WERI-Rb-1 (cell line): ENCODE measurements at regions not wholly inside any gene's neighbourhood (a gene's known extent, or its start where the extent isn't known, plus 50 kb on each side); places are given as distances from the start of the nearest gene placed in this dataset.

ENCODE experiments used
- DNase-seq: peaks from one replicate; pipeline ENCODE4 v3.0.0-alpha.2; 2020
- H3K27ac ChIP-seq: fragments of 250-450 bp; sonication (Bioruptor Pico); 2 replicates; pipeline ENCODE4 v1.5.1; 2020; ENCODE audit warnings: mild to moderate bottlenecking, moderate library complexity
- H3K27me3 ChIP-seq: fragments of 250-450 bp; sonication (Bioruptor Pico); 2 replicates; pipeline ENCODE4 v1.5.1; 2021; ENCODE audit warnings: mild to moderate bottlenecking, low read depth, moderate library complexity; ENCODE audit not compliant: insufficient read depth, severe bottlenecking
- H3K36me3 ChIP-seq: fragments of 250-450 bp; sonication (Bioruptor Pico); 2 replicates; pipeline ENCODE4 v1.5.1; 2020; ENCODE audit warnings: mild to moderate bottlenecking, moderate library complexity
- H3K4me3 ChIP-seq: 2 replicates; pipeline ENCODE4 v1.5.1; 2011; ENCODE audit warnings: low read depth, mild to moderate bottlenecking, control low read depth, low read length
- H3K9me3 ChIP-seq: fragments of 250-450 bp; sonication (Bioruptor Pico); 2 replicates; pipeline ENCODE4 v1.5.1; 2021; ENCODE audit warnings: mild to moderate bottlenecking, moderate library complexity; ENCODE audit not compliant: severe bottlenecking
- TF ChIP-seq, protein P1 (sequence below): IDR thresholded peaks from 2 replicates; pipeline ENCODE4 v1.5.1; 2011; ENCODE audit warnings: low read depth, mild to moderate bottlenecking, control low read depth, inconsistent platforms, low read length

DNA sequence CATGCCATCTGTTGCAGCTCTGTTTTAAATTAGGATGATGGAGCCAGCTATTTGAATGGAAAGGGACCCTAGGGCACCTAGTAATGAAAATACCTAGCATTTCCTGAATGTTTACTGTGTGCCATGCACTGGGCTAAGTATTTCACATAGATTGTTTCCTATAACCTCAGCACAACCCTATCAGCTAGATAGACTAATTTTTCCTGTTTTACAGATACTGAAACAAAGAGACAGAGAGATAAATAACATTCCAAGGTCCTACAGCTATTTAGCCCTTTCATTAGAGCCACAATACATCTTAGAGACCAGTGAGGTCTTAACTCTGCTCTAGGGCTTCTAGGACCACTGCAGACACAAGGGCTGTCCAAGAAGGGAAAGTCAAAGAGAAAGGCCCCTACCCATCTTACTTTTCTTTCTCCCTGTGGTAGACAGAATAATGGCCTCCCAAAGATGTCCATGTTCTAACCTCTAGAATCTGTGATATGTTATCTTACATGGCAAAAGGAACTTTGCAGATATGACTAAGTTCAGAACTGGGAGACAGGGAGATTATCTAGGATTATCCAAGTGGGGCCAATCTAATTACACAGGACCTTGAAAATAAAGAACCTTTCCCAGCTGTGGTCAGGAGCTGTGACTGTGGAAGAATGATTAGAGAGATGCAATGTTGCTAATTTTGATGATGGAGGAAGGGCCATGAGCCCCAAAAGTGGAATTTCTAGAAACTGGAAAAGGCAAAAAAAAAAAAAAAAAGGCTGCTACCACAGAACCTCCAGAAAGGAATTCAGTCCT, 157.0 kb downstream of the CCDC34 start:
- H3K27ac ChIP-seq: peak overlapping the region; percentile 53
- H3K4me3 ChIP-seq: no peak overlapping the region
- TF ChIP-seq, protein P1, sequence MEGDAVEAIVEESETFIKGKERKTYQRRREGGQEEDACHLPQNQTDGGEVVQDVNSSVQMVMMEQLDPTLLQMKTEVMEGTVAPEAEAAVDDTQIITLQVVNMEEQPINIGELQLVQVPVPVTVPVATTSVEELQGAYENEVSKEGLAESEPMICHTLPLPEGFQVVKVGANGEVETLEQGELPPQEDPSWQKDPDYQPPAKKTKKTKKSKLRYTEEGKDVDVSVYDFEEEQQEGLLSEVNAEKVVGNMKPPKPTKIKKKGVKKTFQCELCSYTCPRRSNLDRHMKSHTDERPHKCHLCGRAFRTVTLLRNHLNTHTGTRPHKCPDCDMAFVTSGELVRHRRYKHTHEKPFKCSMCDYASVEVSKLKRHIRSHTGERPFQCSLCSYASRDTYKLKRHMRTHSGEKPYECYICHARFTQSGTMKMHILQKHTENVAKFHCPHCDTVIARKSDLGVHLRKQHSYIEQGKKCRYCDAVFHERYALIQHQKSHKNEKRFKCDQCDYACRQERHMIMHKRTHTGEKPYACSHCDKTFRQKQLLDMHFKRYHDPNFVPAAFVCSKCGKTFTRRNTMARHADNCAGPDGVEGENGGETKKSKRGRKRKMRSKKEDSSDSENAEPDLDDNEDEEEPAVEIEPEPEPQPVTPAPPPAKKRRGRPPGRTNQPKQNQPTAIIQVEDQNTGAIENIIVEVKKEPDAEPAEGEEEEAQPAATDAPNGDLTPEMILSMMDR: no peak
- no peaks in the 10 kb centered on the region for H3K36me3 ChIP-seq
- H3K9me3 ChIP-seq: no peaks in the 10 kb centered on the region
- H3K27me3 ChIP-seq: no peaks in the 10 kb centered on the region
- DNase-seq: no peak

DNA sequence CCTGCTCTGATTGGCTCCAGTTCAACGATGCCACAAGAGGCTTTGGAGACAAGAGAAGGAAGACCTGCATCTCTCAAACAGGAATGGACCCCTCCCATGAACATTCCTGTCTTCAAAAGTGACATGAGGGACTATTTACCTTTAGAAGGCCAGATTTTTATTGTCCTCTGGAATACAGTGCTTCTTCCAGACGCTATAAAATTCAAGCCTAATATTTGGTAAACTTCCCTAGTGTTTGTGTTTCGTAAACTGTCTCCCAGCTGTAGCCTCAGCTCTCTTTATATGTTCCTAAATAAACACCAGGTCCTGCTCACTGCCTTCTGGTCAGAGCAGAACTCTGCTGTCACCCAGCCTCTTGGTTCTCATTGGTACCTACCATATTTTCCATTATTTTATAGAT, 157.8 kb downstream of the CCDC34 start:
- Histone ChIP-seq H3K36me3 (no peaks in the 10 kb centered on the region), H3K27ac (no peak overlapping the region), H3K27me3 (no peaks in the 10 kb centered on the region), H3K9me3 (no peaks in the 10 kb centered on the region), H3K4me3 (no peak overlapping the region)
- DNase-seq: no peak
- TF ChIP-seq, protein P1: no peak

DNA sequence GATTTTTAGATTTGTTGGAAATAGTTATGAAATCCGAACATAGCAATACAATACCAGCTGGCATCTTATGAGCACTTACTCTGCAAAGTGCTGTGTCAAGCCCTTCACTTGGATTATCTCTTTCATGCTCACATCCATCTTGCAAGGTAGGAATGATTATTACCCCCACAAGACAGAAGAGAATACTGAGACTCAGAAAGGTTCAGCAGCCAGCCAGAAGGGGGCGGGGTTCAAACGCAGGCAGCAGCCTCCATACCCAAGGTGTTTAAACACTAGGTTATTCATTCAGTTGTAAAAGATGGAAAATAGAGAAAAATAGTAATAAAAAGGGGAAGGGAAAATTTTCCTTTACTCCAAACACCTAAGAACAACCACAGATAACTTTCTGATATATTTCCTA, 158.5 kb downstream of the CCDC34 start:
- TF ChIP-seq, protein P1: 0 out of 2 replicates have a peak, but pooled peaks have one; percentile 16
- Histone ChIP-seq H3K27me3 (no peaks in the 10 kb centered on the region), H3K27ac (no peak overlapping the region), H3K4me3 (no peak overlapping the region), H3K36me3 (no peaks in the 10 kb centered on the region), H3K9me3 (no peaks in the 10 kb centered on the region)
- no peak for DNase-seq

DNA sequence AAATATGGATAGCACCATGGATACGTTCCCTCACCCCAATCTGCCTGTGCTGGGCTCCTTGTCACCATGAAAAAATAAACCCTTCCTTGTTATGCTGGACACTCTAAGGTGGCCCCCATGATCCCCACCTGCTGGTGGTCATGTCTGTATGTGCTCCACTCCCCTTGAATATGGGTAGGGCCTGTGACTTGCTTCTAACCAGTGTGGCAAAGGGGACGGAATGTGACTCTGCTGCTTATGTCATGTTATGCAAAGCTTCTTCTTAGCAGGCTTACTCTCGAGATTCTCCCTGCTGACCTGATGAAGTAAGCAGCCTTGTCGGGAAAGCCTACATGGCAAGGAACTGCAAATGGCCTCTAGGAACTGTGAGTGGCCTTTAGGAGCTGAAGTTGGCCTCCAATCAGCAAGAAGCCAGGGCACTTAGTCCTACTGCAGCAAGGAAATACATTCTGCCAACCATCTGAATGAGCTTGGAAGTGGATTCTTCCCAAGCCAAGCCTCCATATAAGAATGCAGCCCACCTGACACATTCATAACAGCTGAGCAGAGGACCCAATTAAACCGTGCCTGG, 159.9 kb downstream of the CCDC34 start:
- H3K9me3 ChIP-seq: no peaks in the 10 kb centered on the region
- no peak overlapping the region for H3K4me3 ChIP-seq
- no peaks in the 10 kb centered on the region for H3K27me3 ChIP-seq
- no peak for DNase-seq
- TF ChIP-seq, protein P1: no peak
- H3K36me3 ChIP-seq: no peaks in the 10 kb centered on the region
- H3K27ac ChIP-seq: peak overlapping the region; percentile 54; the same call in 1 of the 2 replicates

DNA sequence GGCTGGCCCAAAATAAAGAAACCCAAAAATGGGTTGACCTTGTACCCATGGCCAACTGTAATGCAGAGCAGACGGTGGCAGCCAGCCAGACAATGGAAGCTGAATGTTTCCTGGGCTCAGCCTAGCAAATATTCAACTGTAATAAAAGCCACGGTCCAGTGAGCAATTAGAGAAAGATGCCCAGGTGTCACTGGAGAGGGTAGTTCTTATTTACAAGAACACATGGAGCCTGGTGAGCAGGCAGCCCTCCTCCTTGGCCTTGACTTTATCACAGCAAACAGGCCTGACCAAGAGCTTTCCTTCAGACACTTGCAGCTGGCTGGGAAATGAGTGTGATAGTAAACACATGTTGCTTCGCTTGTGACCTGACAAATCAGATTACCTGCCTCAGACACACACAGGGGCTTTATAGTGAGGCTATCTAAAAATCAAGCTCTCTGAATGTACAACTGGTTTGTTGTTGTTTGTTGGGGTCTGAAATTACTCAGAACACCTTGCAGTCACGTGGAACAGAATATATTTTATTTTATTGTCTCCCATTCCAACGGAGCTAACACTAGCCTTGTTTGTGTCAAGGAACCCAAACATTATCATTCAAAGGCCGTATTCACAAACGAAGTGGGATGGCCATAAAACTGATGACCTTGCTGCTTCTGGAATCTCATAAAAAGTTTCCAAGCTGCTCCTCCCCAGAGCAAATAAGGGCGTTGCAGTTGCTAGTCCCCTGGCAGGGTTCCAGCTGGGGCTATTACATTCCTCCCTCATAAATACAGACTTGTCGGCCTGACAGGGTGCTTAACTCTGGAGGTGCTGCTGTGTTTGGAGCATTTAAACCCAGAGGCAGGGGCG, 161.1 kb downstream of the BBOX1 start:
- H3K27me3 ChIP-seq: no peaks in the 10 kb centered on the region
- DNase-seq: peak; percentile 91
- no peak overlapping the region for H3K4me3 ChIP-seq
- H3K36me3 ChIP-seq: no peaks in the 10 kb centered on the region
- TF ChIP-seq, protein P1: no peak
- H3K9me3 ChIP-seq: no peaks in the 10 kb centered on the region
- peak overlapping the region; percentile 54 for H3K27ac ChIP-seq
